Neural progenitor cell (in vitro differentiated cells): ENCODE measurements at regions not wholly inside any gene's neighbourhood (a gene's known extent, or its start where the extent isn't known, plus 50 kb on each side); places are given as distances from the start of the nearest gene placed in this dataset.

Source experiments
- CTCF ChIP-seq: fragments of 200-600 bp; sonication (generic); IDR thresholded peaks from 2 replicates; pipeline ENCODE4 v1.5.1; 2017; ENCODE audit warnings: antibody characterized with exemption, mild to moderate bottlenecking
- EZH2 ChIP-seq: fragments of 200-600 bp; sonication (generic); IDR thresholded peaks from 2 replicates; pipeline ENCODE4 v1.6.1; 2017; ENCODE audit warnings: antibody characterized with exemption, mild to moderate bottlenecking, moderate library complexity

GRCh38 chr6:2396846-2397630 lies 151.6 kb upstream of the GMDS start:
- TF ChIP-seq CTCF (no peak), EZH2 (no peak)
